Vagina (tissue), 2 donors: ENCODE measurements at regions not wholly inside any gene's neighbourhood (a gene's known extent, or its start where the extent isn't known, plus 50 kb on each side); places are given as distances from the start of the nearest gene placed in this dataset.

Source experiments
- CTCF ChIP-seq, 3 experiments: fragments of 450-650 bp in 2 of 3; fragments of 200-600 bp in 1 of 3; sonication (generic) in 1 of 3; IDR thresholded peaks; one replicate each; pipeline ENCODE4 v1.5.1; 2017 to 2019; ENCODE audit warnings: antibody characterized with exemption in 3 of 3, mild to moderate bottlenecking in 2 of 3, moderate library complexity in 2 of 3
- POLR2A ChIP-seq, 2 donors: fragments of 450-650 bp; IDR thresholded peaks; one replicate each; pipeline ENCODE4 v1.6.1; 2017; ENCODE audit warnings: antibody characterized with exemption in 2 of 2, mild to moderate bottlenecking in 2 of 2, moderate library complexity in 2 of 2

DNA sequence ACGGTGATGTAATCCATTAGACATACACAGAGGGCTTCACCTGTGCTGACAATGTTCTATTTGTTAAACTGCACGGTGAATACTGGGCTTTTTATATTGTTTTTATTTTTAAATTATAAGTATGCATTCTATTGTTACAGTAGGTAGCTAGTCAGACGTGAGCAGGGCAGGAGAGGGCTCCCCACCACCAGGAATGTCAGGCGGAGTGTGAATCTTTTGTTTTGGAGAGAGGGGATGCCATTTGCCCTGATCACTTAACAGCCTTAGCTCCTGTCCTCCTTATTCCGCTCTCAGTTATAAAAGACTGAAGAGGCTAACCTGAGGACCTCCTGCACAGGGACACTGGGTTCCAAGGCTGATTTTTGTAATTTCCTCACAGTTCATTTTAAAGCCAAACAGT lies 151.6 kb upstream of the TAPT1 start:
- no peak for TF ChIP-seq CTCF (IDR thresholded peaks at IDR 0.05)
- no peak for TF ChIP-seq POLR2A (IDR thresholded peaks at IDR 0.05)
